ENCODE measurements at regions not wholly inside any gene's neighbourhood (a gene's known extent, or its start where the extent isn't known, plus 50 kb on each side); places are given as distances from the start of the nearest gene placed in this dataset.

- TF ChIP-seq MAX (IDR thresholded peaks at IDR 0.05) (no peak), RAD21 (IDR thresholded peaks at IDR 0.05; ENCODE audit: low read depth) (no peak), EP300 (IDR thresholded peaks at IDR 0.05; ENCODE audit: borderline replicate concordance) (no peak), EGR1 (IDR thresholded peaks at IDR 0.05) (no peak), FOXM1 (IDR thresholded peaks at IDR 0.05; ENCODE audit: borderline replicate concordance, low read depth) (no peak), TAF1 (IDR thresholded peaks at IDR 0.05; ENCODE audit: low read depth) (no peak), ZBTB7A (IDR thresholded peaks at IDR 0.05; ENCODE audit: low read depth) (no peak), YY1 (IDR thresholded peaks at IDR 0.05; ENCODE audit: low read depth) (no peak), REST (IDR thresholded peaks at IDR 0.05; ENCODE audit: low read depth) (no peak), CREB1 (IDR thresholded peaks at IDR 0.05; ENCODE audit: low read depth) (no peak), CEBPB (IDR thresholded peaks at IDR 0.05) (no peak), NFIC (IDR thresholded peaks at IDR 0.05) (no peak), TCF12 (IDR thresholded peaks at IDR 0.05; ENCODE audit: low read depth) (no peak), TEAD4 (IDR thresholded peaks at IDR 0.05) (no peak)
- TF ChIP-seq, protein P1, sequence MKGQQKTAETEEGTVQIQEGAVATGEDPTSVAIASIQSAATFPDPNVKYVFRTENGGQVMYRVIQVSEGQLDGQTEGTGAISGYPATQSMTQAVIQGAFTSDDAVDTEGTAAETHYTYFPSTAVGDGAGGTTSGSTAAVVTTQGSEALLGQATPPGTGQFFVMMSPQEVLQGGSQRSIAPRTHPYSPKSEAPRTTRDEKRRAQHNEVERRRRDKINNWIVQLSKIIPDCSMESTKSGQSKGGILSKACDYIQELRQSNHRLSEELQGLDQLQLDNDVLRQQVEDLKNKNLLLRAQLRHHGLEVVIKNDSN (IDR thresholded peaks at IDR 0.05) = no peak
Observed at GRCh38 chr16:5231246-5231759, 133.7 kb upstream of the EEF2KMT start.

GRCh38 chr16:5228369-5228768 lies 130.8 kb upstream of the EEF2KMT start:
- TF ChIP-seq REST (IDR thresholded peaks at IDR 0.05; ENCODE audit: low read depth) (peak; percentile 76), EP300 (IDR thresholded peaks at IDR 0.05; ENCODE audit: borderline replicate concordance) (no peak)
- TF ChIP-seq, protein P1 (IDR thresholded peaks at IDR 0.05) = no peak

GRCh38 chr16:5225931-5226655 lies 128.5 kb upstream of the EEF2KMT start:
- TF ChIP-seq ZBTB7A (IDR thresholded peaks at IDR 0.05; ENCODE audit: low read depth) (no peak), RAD21 (IDR thresholded peaks at IDR 0.05; ENCODE audit: low read depth) (no peak), YY1 (IDR thresholded peaks at IDR 0.05; ENCODE audit: low read depth) (no peak), CEBPB (IDR thresholded peaks at IDR 0.05) (no peak), EP300 (IDR thresholded peaks at IDR 0.05; ENCODE audit: borderline replicate concordance) (no peak), NFIC (IDR thresholded peaks at IDR 0.05) (no peak), EGR1 (IDR thresholded peaks at IDR 0.05) (no peak), FOXM1 (IDR thresholded peaks at IDR 0.05; ENCODE audit: borderline replicate concordance, low read depth) (no peak), REST (IDR thresholded peaks at IDR 0.05; ENCODE audit: low read depth) (no peak), TEAD4 (IDR thresholded peaks at IDR 0.05) (no peak), TAF1 (IDR thresholded peaks at IDR 0.05; ENCODE audit: low read depth) (no peak), MAX (IDR thresholded peaks at IDR 0.05) (no peak), TCF12 (IDR thresholded peaks at IDR 0.05; ENCODE audit: low read depth) (no peak), CREB1 (IDR thresholded peaks at IDR 0.05; ENCODE audit: low read depth) (no peak)
- TF ChIP-seq, protein P1 (IDR thresholded peaks at IDR 0.05) = no peak

DNA sequence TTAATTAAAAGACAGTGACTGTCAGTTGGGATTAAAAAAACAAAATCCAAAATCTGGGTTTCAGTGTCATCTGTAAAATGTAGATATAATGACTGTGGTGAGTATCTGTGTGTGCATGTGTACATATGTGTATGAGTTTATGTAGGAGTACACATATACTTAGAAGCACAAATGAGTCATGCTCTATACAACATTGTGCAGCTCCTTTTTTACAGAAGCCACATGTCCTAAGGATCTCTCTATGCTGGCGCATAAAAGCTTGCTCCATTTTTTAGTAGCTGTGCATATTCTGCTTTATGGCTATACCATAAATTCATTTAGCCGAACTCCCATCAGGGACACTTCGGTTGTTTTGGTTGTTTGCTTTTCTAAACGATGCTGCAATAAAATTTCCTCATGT lies 125.2 kb upstream of the EEF2KMT start:
- TF ChIP-seq REST (IDR thresholded peaks at IDR 0.05; ENCODE audit: low read depth) = no peak
- TF ChIP-seq YY1 (IDR thresholded peaks at IDR 0.05; ENCODE audit: low read depth) = no peak
- no peak for TF ChIP-seq TAF1 (IDR thresholded peaks at IDR 0.05; ENCODE audit: low read depth)
- no peak for TF ChIP-seq TEAD4 (IDR thresholded peaks at IDR 0.05)
- no peak for TF ChIP-seq TCF12 (IDR thresholded peaks at IDR 0.05; ENCODE audit: low read depth)
- TF ChIP-seq NFIC (IDR thresholded peaks at IDR 0.05) = no peak
- no peak for TF ChIP-seq EP300 (IDR thresholded peaks at IDR 0.05; ENCODE audit: borderline replicate concordance)
- no peak for TF ChIP-seq RAD21 (IDR thresholded peaks at IDR 0.05; ENCODE audit: low read depth)
- no peak for TF ChIP-seq FOXM1 (IDR thresholded peaks at IDR 0.05; ENCODE audit: borderline replicate concordance, low read depth)
- no peak for TF ChIP-seq MAX (IDR thresholded peaks at IDR 0.05)
- TF ChIP-seq, protein P1 (IDR thresholded peaks at IDR 0.05) = no peak
- no peak for TF ChIP-seq CEBPB (IDR thresholded peaks at IDR 0.05)
- TF ChIP-seq EGR1 (IDR thresholded peaks at IDR 0.05) = no peak
- TF ChIP-seq CREB1 (IDR thresholded peaks at IDR 0.05; ENCODE audit: low read depth) = no peak
- TF ChIP-seq ZBTB7A (IDR thresholded peaks at IDR 0.05; ENCODE audit: low read depth) = no peak

All from Ishikawa (cell line).